Left lung (tissue), 4 donors: ENCODE measurements at regions not wholly inside any gene's neighbourhood (a gene's known extent, or its start where the extent isn't known, plus 50 kb on each side); places are given as distances from the start of the nearest gene placed in this dataset.
A peak's percentile ranks its signal among the peaks of the same experiment; 100 is the strongest.

Experiments
- ATAC-seq: fragments of 200-7000 bp; cut with Tn5 transposase; one replicate; pipeline ENCODE4 v1.9.1; 2020; ENCODE audit warnings: moderate library complexity
- DNase-seq, 4 donors: peaks; one replicate each; pipeline ENCODE4 v3.0.0-alpha.2; 2013 to 2020
- H3K27ac ChIP-seq, 2 donors: fragments of 200-600 bp; sonication (generic) in 1 of 2; one replicate each; pipeline versions ENCODE4 v1.5.0 to v1.8.0; 2020 to 2021
- H3K27me3 ChIP-seq, 2 donors: fragments of 200-600 bp; sonication (generic) in 1 of 2; one replicate each; pipeline versions ENCODE4 v1.5.0 to v1.8.0; 2020 to 2021
- H3K36me3 ChIP-seq, 2 donors: fragments of 200-600 bp; sonication (generic) in 1 of 2; one replicate each; pipeline versions ENCODE4 v1.5.0 to v1.8.0; 2020 to 2021
- H3K4me1 ChIP-seq, 2 donors: fragments of 200-600 bp; one replicate each; pipeline ENCODE4 v1.8.0; 2021
- H3K4me3 ChIP-seq, 2 donors: fragments of 200-600 bp; sonication (generic) in 1 of 2; one replicate each; pipeline versions ENCODE4 v1.5.0 to v1.8.0; 2020 to 2021; ENCODE audit warnings: mild to moderate bottlenecking in 1 of 2
- H3K9me3 ChIP-seq, 2 donors: fragments of 200-600 bp; sonication (generic) in 1 of 2; one replicate each; pipeline versions ENCODE4 v1.5.0 to v1.8.0; 2020 to 2021
- intact Hi-C, 2 donors: fragments of 100-400 bp; cut with DNase I; formaldehyde crosslinking; loops; one replicate each; pipeline versions ENCODE4 v1.11.2 to v1.14.2; 2022
- TF ChIP-seq, protein P1 (sequence below), 2 donors: fragments of 200-600 bp; sonication (generic) in 1 of 2; IDR thresholded peaks; one replicate each; pipeline versions ENCODE4 v1.5.0 to v1.8.0; 2021; ENCODE audit warnings: antibody characterized with exemption in 2 of 2
- donor health status: DM: no; HTN: yes; CAD: no.
- donor health status: DM: no; HTN: no; CAD: no.

GRCh38 chr5:124839371-124839998, 93.0 kb upstream of the ZNF608 start:
- Histone ChIP-seq H3K9me3 (no peaks in the 10 kb centered on the region), H3K4me1 (peaks cover 0 to 25% of the 10 kb centered on the region in 2 donors), H3K36me3 (no peaks in the 10 kb centered on the region), H3K27ac (no peak overlapping the region), H3K27me3 (no peaks in the 10 kb centered on the region), H3K4me3 (no peak overlapping the region)
- intact Hi-C loops: no loop called here
- peak in 1 of 4 donors; percentile 30 for DNase-seq
- ATAC-seq: no peak
- TF ChIP-seq, protein P1, sequence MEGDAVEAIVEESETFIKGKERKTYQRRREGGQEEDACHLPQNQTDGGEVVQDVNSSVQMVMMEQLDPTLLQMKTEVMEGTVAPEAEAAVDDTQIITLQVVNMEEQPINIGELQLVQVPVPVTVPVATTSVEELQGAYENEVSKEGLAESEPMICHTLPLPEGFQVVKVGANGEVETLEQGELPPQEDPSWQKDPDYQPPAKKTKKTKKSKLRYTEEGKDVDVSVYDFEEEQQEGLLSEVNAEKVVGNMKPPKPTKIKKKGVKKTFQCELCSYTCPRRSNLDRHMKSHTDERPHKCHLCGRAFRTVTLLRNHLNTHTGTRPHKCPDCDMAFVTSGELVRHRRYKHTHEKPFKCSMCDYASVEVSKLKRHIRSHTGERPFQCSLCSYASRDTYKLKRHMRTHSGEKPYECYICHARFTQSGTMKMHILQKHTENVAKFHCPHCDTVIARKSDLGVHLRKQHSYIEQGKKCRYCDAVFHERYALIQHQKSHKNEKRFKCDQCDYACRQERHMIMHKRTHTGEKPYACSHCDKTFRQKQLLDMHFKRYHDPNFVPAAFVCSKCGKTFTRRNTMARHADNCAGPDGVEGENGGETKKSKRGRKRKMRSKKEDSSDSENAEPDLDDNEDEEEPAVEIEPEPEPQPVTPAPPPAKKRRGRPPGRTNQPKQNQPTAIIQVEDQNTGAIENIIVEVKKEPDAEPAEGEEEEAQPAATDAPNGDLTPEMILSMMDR (IDR thresholded peaks at IDR 0.05): no peak

DNA sequence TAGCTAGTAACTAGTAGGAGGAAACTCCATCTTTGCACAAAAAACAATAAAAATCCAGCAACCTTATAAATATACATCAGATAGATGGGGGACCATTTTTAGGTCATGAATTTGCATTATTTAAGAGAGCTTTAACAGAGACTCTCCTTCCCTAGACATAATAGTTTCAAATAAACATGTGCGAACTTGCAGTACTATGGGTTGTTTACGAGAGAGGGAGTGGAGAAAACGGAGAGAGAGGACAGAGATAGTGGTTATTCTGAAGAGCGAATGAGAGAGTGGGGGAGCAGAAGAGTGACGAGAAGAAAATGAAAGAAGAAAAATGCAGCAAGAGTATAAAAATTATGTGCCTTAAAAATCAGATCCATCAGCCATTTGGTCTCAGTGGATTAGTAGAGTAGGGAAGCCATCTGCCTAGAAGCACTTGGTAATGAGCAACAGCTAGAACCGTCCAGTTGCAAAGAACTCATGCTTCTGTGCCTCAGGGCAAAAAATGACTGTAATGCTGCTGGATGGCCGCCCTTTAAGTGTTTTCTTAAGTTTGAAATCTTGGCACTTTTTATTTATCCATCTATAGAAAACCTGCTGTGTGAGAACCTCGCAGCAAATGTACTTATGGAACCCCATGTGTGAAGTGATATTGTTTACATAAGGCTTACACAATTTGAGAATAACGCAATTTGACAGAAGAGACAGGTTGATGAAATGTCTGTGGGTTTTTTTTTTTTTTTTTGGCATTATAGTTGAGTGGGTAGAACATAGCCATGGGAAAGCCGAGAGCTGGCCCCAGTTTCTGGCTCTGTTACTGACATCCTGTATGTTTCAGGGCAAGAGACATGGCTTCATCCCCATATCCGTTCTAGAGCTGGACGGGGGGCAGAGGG, 95.6 kb upstream of the ZNF608 start:
- DNase-seq (peak in 1 of 4 donors; percentile 44), ATAC-seq (peak; percentile 56)
- intact Hi-C loops: no loop called here
- Histone ChIP-seq H3K27ac (peak overlapping the region in 1 of 2 donors; percentile 63), H3K27me3 (no peaks in the 10 kb centered on the region), H3K36me3 (no peaks in the 10 kb centered on the region), H3K9me3 (no peaks in the 10 kb centered on the region), H3K4me1 (peaks cover 0 to 25% of the 10 kb centered on the region in 2 donors), H3K4me3 (no peak overlapping the region)
- TF ChIP-seq, protein P1 (IDR thresholded peaks at IDR 0.05): no peak

DNA sequence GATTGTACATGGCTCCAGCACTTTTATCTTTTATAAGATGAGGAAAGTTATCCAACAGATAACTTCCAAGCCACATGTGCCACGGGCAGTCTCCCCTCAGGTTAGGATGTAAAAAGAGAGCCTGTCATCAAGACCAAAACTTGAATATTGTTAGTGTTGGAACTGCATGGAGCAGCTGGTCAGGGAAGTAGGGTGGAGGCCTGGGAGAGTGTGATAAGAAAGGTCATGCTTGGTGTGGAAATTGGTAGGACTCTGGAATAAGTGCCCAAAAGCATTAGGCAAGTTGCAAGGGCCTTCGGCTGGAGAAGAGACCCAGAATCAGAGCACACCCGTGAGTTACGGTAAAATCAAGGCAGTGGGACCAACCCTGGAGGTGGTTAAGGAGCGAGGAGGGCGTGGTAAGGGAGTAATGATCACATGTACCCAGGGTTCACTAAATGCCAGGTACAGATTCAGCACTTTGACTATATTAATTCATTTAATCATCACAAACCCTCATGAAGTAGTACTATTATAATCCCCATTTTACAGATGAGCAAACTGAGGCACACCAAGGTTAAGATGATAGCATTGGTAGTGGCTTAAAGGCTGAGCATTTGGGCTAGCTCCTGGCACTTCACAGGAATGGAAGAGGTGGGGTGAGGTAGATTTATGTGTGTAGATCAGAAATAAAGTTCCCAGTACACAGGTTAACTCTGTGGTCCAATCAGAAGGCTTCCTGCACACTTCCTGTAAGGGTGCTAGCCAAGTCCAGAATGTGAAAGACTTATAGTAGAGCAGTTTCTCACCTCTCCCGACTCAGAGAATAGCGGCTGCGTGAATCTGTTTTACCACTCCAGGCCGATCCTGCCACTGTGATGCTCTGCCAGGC, 96.5 kb upstream of the ZNF608 start:
- TF ChIP-seq, protein P1 (IDR thresholded peaks at IDR 0.05): no peak
- ATAC-seq: peak; percentile 29
- peak overlapping the region in 1 of 2 donors; percentile 63 for H3K27ac ChIP-seq

GRCh38 chr5:124843596-124843899, 97.1 kb upstream of the ZNF608 start:
- H3K36me3 ChIP-seq: no peaks in the 10 kb centered on the region
- H3K27me3 ChIP-seq: no peaks in the 10 kb centered on the region
- H3K4me1 ChIP-seq: peaks cover 0 to 26% of the 10 kb centered on the region in 2 donors
- ATAC-seq (no peak), DNase-seq (no peak)
- H3K9me3 ChIP-seq: no peaks in the 10 kb centered on the region
- intact Hi-C loops: no loop called here
- peak overlapping the region in 1 of 2 donors; percentile 63 for H3K27ac ChIP-seq
- TF ChIP-seq, protein P1 (IDR thresholded peaks at IDR 0.05): no peak
- no peak overlapping the region for H3K4me3 ChIP-seq

More for the DNA sequence above, 96.5 kb upstream of the ZNF608 start:
- Histone ChIP-seq H3K4me3 (no peak overlapping the region), H3K4me1 (peaks cover 0 to 25% of the 10 kb centered on the region in 2 donors), H3K9me3 (no peaks in the 10 kb centered on the region), H3K36me3 (no peaks in the 10 kb centered on the region), H3K27me3 (no peaks in the 10 kb centered on the region)
- intact Hi-C loops: no loop called here
- no peak for DNase-seq
